H1 (cell line): ENCODE measurements at regions not wholly inside any gene's neighbourhood (a gene's known extent, or its start where the extent isn't known, plus 50 kb on each side); places are given as distances from the start of the nearest gene placed in this dataset.

Experiments used
- CTCF ChIA-PET: fragments of 300-600 bp; sonication (Branson Sonifier 250); formaldehyde crosslinking; loops from one replicate; lab custom pipeline; 2021; ENCODE audit not compliant: partially characterized antibody; lab: Charles Lee
- POLR2A ChIA-PET: fragments of 300-600 bp; sonication (Branson Sonifier 250); formaldehyde crosslinking; loops from one replicate; lab custom pipeline; 2021; ENCODE audit warnings: inconsistent platforms; ENCODE audit not compliant: partially characterized antibody; lab: Charles Lee
- DNase-seq, 2 experiments: peaks; one replicate each; pipeline versions ENCODE4 v3.0.0 to v3.0.0-alpha.2; 2010 to 2022; ENCODE audit warnings: low spot score in 2 of 2, low read depth in 1 of 2, mixed read lengths in 1 of 2
- FAIRE-seq: peaks from 2 replicates; lab custom pipeline; 2011; peaks lifted over from hg19 to GRCh38; lab: Jason Lieb, UNC
- H2AFZ ChIP-seq: 2 replicates; pipeline ENCODE4 v1.8.1; 2012; ENCODE audit warnings: low read length, inconsistent platforms
- H2AK5ac ChIP-seq: 2 replicates; pipeline ENCODE4 v1.6.1; 2013; ENCODE audit warnings: low read depth, low read length
- H2BK120ac ChIP-seq: replicated peaks from 2 replicates; pipeline ENCODE3; 2013; ENCODE audit warnings: low read depth, low read length, inconsistent platforms
- H2BK12ac ChIP-seq: 2 replicates; pipeline ENCODE4 v1.6.1; 2013; ENCODE audit warnings: low read depth, low read length
- H2BK15ac ChIP-seq: 2 replicates; pipeline ENCODE4 v1.6.1; 2013; ENCODE audit warnings: low read length
- H2BK20ac ChIP-seq: 2 replicates; pipeline ENCODE4 v1.6.1; 2013; ENCODE audit warnings: low read length
- H2BK5ac ChIP-seq: 2 replicates; pipeline ENCODE4 v1.6.1; 2013; ENCODE audit warnings: low read depth, low read length
- H3K14ac ChIP-seq: 2 replicates; pipeline ENCODE4 v1.6.1; 2013; ENCODE audit warnings: inconsistent platforms; ENCODE audit not compliant: insufficient read length
- H3K18ac ChIP-seq: 2 replicates; pipeline ENCODE4 v1.6.1; 2013; ENCODE audit warnings: low read length; ENCODE audit errors: extremely low read depth
- H3K23ac ChIP-seq: 2 replicates; pipeline ENCODE4 v1.6.1; 2013; ENCODE audit warnings: inconsistent platforms; ENCODE audit not compliant: insufficient read length
- H3K23me2 ChIP-seq: 2 replicates; pipeline ENCODE4 v1.6.1; 2013; ENCODE audit warnings: low read depth, low read length
- H3K27ac ChIP-seq: 2 replicates; pipeline ENCODE4 v1.6.1; 2011; ENCODE audit warnings: low read depth, low read length, inconsistent platforms
- H3K27me3 ChIP-seq, 4 experiments: replicated peaks in 1 of 4; 1 replicate in 1 of 4; 2 replicates in 3 of 4; pipeline versions ENCODE4 v1.6.1 to v1.8.1; 2011 to 2013; ENCODE audit warnings: low read length in 3 of 4, mild to moderate bottlenecking in 3 of 4, inconsistent platforms in 2 of 4, mixed read lengths in 2 of 4, moderate library complexity in 1 of 4; ENCODE audit not compliant: control insufficient read depth in 3 of 4, insufficient read depth in 3 of 4; ENCODE audit errors: extremely low read depth in 1 of 4
- H3K36me3 ChIP-seq, 4 experiments: 2 replicates each; pipeline versions ENCODE4 v1.6.1 to v1.8.1; 2011 to 2013; ENCODE audit warnings: mild to moderate bottlenecking in 4 of 4, low read length in 3 of 4, moderate library complexity in 2 of 4, control low read depth in 1 of 4, inconsistent platforms in 1 of 4; ENCODE audit not compliant: insufficient read depth in 4 of 4, control insufficient read depth in 2 of 4
- H3K4ac ChIP-seq: replicated peaks from 2 replicates; pipeline ENCODE3; 2013; ENCODE audit warnings: low read length, low read depth, mixed read lengths, inconsistent platforms; ENCODE audit not compliant: insufficient read length
- H3K4me1 ChIP-seq, 4 experiments: replicated peaks in 1 of 4; 1 replicate in 1 of 4; 2 replicates in 3 of 4; pipeline versions ENCODE4 v1.6.1 to v1.8.1; 2011 to 2013; ENCODE audit warnings: low read length in 3 of 4, inconsistent platforms in 2 of 4, mixed read lengths in 1 of 4; ENCODE audit not compliant: insufficient read depth in 4 of 4, control insufficient read depth in 3 of 4
- H3K4me2 ChIP-seq, 2 experiments: 2 replicates each; pipeline versions ENCODE4 v1.6.1 to v1.8.1; 2011 to 2013; ENCODE audit warnings: low read depth in 2 of 2, low read length in 2 of 2, control low read depth in 1 of 2, inconsistent platforms in 1 of 2, mild to moderate bottlenecking in 1 of 2; ENCODE audit not compliant: insufficient read depth in 1 of 2
- H3K4me3 ChIP-seq, 4 experiments: fragments of 200-600, 300-600 bp in 1 of 4; sonication (generic), shearing (Covaris generic), sonication (Bioruptor Twin) in 1 of 4; 2 replicates each; pipeline versions ENCODE4 v1.5.1 to v1.8.1; 2011 to 2016; ENCODE audit warnings: low read length in 4 of 4, low read depth in 3 of 4, control low read depth in 2 of 4, inconsistent platforms in 2 of 4, mild to moderate bottlenecking in 2 of 4, mixed read lengths in 1 of 4, moderate library complexity in 1 of 4; ENCODE audit not compliant: insufficient read depth in 2 of 4; ENCODE audit errors: extremely low read depth in 1 of 4
- H3K56ac ChIP-seq: replicated peaks from 2 replicates; pipeline ENCODE3; 2013; ENCODE audit warnings: low read depth, mild to moderate bottlenecking, mixed read lengths, low read length, inconsistent platforms; ENCODE audit not compliant: insufficient read length
- H3K79me1 ChIP-seq: 2 replicates; pipeline ENCODE4 v1.6.1; 2013; ENCODE audit warnings: low read depth, low read length, control low read depth
- H3K79me2 ChIP-seq, 2 experiments: 2 replicates each; pipeline versions ENCODE4 v1.6.1 to v1.8.1; 2012 to 2013; ENCODE audit warnings: low read length in 2 of 2, mild to moderate bottlenecking in 2 of 2, inconsistent platforms in 1 of 2; ENCODE audit not compliant: insufficient read depth in 2 of 2, control insufficient read depth in 1 of 2
- H3K9ac ChIP-seq, 4 experiments: replicated peaks in 1 of 4; 1 replicate in 1 of 4; 2 replicates in 3 of 4; pipeline versions ENCODE4 v1.6.1 to v1.8.1; 2011 to 2013; ENCODE audit warnings: low read depth in 3 of 4, low read length in 3 of 4, control low read depth in 2 of 4, mild to moderate bottlenecking in 2 of 4, moderate library complexity in 2 of 4, inconsistent platforms in 1 of 4; ENCODE audit errors: extremely low read depth in 1 of 4
- H3K9me3 ChIP-seq, 2 experiments: 2 replicates each; pipeline versions ENCODE4 v1.6.1 to v1.8.1; 2012 to 2013; ENCODE audit warnings: mild to moderate bottlenecking in 2 of 2, moderate library complexity in 2 of 2, control low read depth in 1 of 2, inconsistent platforms in 1 of 2, low read depth in 1 of 2, low read length in 1 of 2, mixed read lengths in 1 of 2; ENCODE audit not compliant: insufficient read depth in 2 of 2
- H4K20me1 ChIP-seq, 2 experiments: replicated peaks in 1 of 2; 2 replicates each; pipeline versions ENCODE3 to v1.8.1; 2011 to 2013; ENCODE audit warnings: inconsistent platforms in 2 of 2, low read length in 2 of 2, mild to moderate bottlenecking in 1 of 2; ENCODE audit not compliant: insufficient read depth in 2 of 2, control insufficient read depth in 1 of 2
- H4K5ac ChIP-seq: 2 replicates; pipeline ENCODE4 v1.6.1; 2013; ENCODE audit warnings: low read length, low read depth, mixed read lengths, inconsistent platforms; ENCODE audit not compliant: insufficient read length
- H4K8ac ChIP-seq: 2 replicates; pipeline ENCODE4 v1.8.0; 2013; ENCODE audit warnings: mild to moderate bottlenecking, moderate library complexity, low read length, inconsistent platforms; ENCODE audit not compliant: insufficient read depth; ENCODE audit errors: extremely low read depth
- H4K91ac ChIP-seq: replicated peaks from 2 replicates; pipeline ENCODE3; 2013; ENCODE audit warnings: low read length, mixed read lengths, inconsistent platforms; ENCODE audit not compliant: insufficient read length
- ASH2L ChIP-seq: fragments of 200-600, 300-600 bp; sonication (generic); IDR thresholded peaks from one replicate; pipeline ENCODE4 v1.7.1; 2017; ENCODE audit warnings: low read length
- CHD1 ChIP-seq: IDR thresholded peaks from 2 replicates; pipeline ENCODE4 v1.6.1; 2012; ENCODE audit warnings: low read depth, low read length, improper control_type of control experiment
- CTBP2 ChIP-seq: IDR thresholded peaks from 2 replicates; pipeline ENCODE4 v1.7.0; 2011; ENCODE audit warnings: borderline replicate concordance, mild to moderate bottlenecking, moderate library complexity, mixed read lengths, low read length; ENCODE audit not compliant: insufficient read depth, insufficient read length
- EGR1 ChIP-seq: IDR thresholded peaks from 2 replicates; pipeline ENCODE4 v1.6.1; 2011; ENCODE audit warnings: low read depth, low read length, borderline replicate concordance
- KDM4A ChIP-seq: IDR thresholded peaks from one replicate; pipeline ENCODE4 v1.7.1; 2012; ENCODE audit warnings: low read depth, mild to moderate bottlenecking, moderate library complexity, low read length, inconsistent platforms; ENCODE audit not compliant: severe bottlenecking
- MAFK ChIP-seq: IDR thresholded peaks from 2 replicates; pipeline ENCODE4 v1.6.1; 2012; ENCODE audit warnings: low read depth, mild to moderate bottlenecking, improper control_type of control experiment, low read length
- PHF8 ChIP-seq: fragments of 200-600 bp; sonication (generic); conservative IDR thresholded peaks from 2 replicates; pipeline ENCODE4 v1.7.1; 2012; ENCODE audit warnings: low read depth, mild to moderate bottlenecking, inconsistent platforms, low read length, moderate library complexity
- RXRA ChIP-seq: IDR thresholded peaks from 2 replicates; pipeline ENCODE4 v1.6.1; 2011; ENCODE audit warnings: low read depth, mild to moderate bottlenecking, low read length, moderate library complexity; ENCODE audit not compliant: insufficient read depth
- SIX5 ChIP-seq: IDR thresholded peaks from 2 replicates; pipeline ENCODE4 v1.6.1; 2011; ENCODE audit warnings: mild to moderate bottlenecking, low read depth, low read length
- SP4 ChIP-seq: IDR thresholded peaks from 2 replicates; pipeline ENCODE4 v1.6.1; 2012; ENCODE audit warnings: low read length, inconsistent platforms
- SRF ChIP-seq: IDR thresholded peaks from 2 replicates; pipeline ENCODE4 v1.6.1; 2011; ENCODE audit warnings: mild to moderate bottlenecking, low read depth, low read length, moderate library complexity
- TBP ChIP-seq: IDR thresholded peaks from 2 replicates; pipeline ENCODE4 v1.6.1; 2011; ENCODE audit warnings: low read depth, low read length, improper control_type of control experiment
- TEAD4 ChIP-seq: IDR thresholded peaks from 2 replicates; pipeline ENCODE4 v1.6.1; 2012; ENCODE audit warnings: low read depth, low read length, inconsistent platforms, mixed read lengths
- WGBS, 2 experiments: shearing (Covaris generic) in 1 of 2; methylation state at CpG; one replicate each; pipeline versions ENCODE4 v1.1.6 to v1.1.7; 2013 to 2015; ENCODE audit warnings: low lambda C conversion rate in 2 of 2, mixed read lengths in 2 of 2, inconsistent platforms in 1 of 2, low coverage in 1 of 2, missing lambda C conversion rate in 1 of 2; ENCODE audit not compliant: insufficient replicate concordance in 2 of 2, insufficient coverage in 1 of 2, insufficient read length in 1 of 2; ENCODE audit errors: extremely low coverage in 1 of 2, missing lambda C conversion rate in 1 of 2; 5-methylcytosine and 5-hydroxymethylcytosine counted together
- TF ChIP-seq, protein P1 (sequence below): IDR thresholded peaks from 2 replicates; pipeline ENCODE4 v1.6.1; 2012; ENCODE audit warnings: low read length, inconsistent platforms

DNA sequence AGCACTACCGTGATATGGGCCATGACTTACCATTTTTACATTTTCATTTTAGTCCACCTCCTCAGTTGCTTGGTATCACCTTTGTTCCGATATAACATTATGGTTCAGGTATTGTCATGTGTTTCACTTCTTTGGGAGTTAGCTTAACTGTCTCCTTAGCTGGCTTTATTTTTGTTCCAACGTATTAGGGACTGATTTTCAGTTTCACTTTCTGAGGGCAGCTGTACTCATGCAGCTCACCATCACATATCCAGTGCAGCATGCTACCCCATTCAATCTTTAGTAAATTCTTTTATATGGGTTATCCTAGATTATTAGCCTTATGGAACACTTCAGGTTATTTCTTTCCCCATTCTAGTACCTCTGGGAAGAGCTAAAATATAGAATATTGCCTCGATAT, 362.2 kb upstream of the IRAK1BP1 start:
- FAIRE-seq (no peak), DNase-seq (no peak)
- Histone ChIP-seq H3K56ac (no peak overlapping the region), H3K4ac (no peak overlapping the region), H4K91ac (no peak overlapping the region), H3K4me2 (no peak overlapping the region), H3K4me3 (no peak overlapping the region), H3K27me3 (no peaks in the 10 kb centered on the region), H3K4me1 (peaks cover 0 to 2% (median 0%) of the 10 kb centered on the region in 4 experiments; a peak in 1 of 7 replicates), H3K18ac (no peak overlapping the region), H3K79me2 (no peaks in the 10 kb centered on the region), H2BK12ac (no peak overlapping the region), H2BK120ac (no peak overlapping the region), H2BK15ac (no peak overlapping the region), H2BK5ac (no peak overlapping the region), H4K5ac (no peak overlapping the region), H3K9ac (no peak overlapping the region), H3K23me2 (no peaks in the 10 kb centered on the region), H3K9me3 (peaks cover 6 to 12% of the 10 kb centered on the region in 2 experiments; a peak in 3 of 4 replicates), H4K8ac (no peak overlapping the region), H3K36me3 (no peaks in the 10 kb centered on the region), H3K14ac (no peak overlapping the region), H2AFZ (no peak overlapping the region), H3K79me1 (no peaks in the 10 kb centered on the region), H3K27ac (no peak overlapping the region), H2BK20ac (no peak overlapping the region), H3K23ac (no peak overlapping the region), H2AK5ac (no peak overlapping the region), H4K20me1 (no peaks in the 10 kb centered on the region)
- CTCF ChIA-PET, result interaction anchor here (1.0 kb wide), 1 partner anchor 9 kb away, joined by 5 read pairs; no protein-coding TSS in a partner anchor
- POLR2A ChIA-PET, result no interaction called here
- 87% methylated on average over 4 of the region's 4 CpGs; no CpG with 5 or more reads in 1 of the 2 experiments for WGBS, 2 experiments
- TF ChIP-seq ASH2L (no peak), RXRA (no peak), EGR1 (no peak), TBP (no peak), MAFK (no peak), KDM4A (no peak), SRF (no peak), SIX5 (no peak), CHD1 (no peak), TEAD4 (no peak), CTBP2 (no peak), PHF8 (no peak), SP4 (no peak)
- TF ChIP-seq, protein P1, sequence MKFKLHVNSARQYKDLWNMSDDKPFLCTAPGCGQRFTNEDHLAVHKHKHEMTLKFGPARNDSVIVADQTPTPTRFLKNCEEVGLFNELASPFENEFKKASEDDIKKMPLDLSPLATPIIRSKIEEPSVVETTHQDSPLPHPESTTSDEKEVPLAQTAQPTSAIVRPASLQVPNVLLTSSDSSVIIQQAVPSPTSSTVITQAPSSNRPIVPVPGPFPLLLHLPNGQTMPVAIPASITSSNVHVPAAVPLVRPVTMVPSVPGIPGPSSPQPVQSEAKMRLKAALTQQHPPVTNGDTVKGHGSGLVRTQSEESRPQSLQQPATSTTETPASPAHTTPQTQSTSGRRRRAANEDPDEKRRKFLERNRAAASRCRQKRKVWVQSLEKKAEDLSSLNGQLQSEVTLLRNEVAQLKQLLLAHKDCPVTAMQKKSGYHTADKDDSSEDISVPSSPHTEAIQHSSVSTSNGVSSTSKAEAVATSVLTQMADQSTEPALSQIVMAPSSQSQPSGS, result no peak
